Suprapubic skin (tissue), 4 donors: ENCODE measurements at regions not wholly inside any gene's neighbourhood (a gene's known extent, or its start where the extent isn't known, plus 50 kb on each side); places are given as distances from the start of the nearest gene placed in this dataset.
"Not testable (repeated sequence)": the region's sequence is repeated elsewhere in the genome, so short reads cannot be mapped to it uniquely, and the experiment has no call there.

Source experiments
- DNase-seq, 2 donors: peaks; one replicate each; pipeline ENCODE4 v3.0.0-alpha.2; 2019; ENCODE audit warnings: low spot score in 2 of 2
- H3K27ac ChIP-seq: fragments of 200-600 bp; sonication (generic); one replicate; pipeline ENCODE4 v1.5.1; 2019
- H3K27me3 ChIP-seq: fragments of 200-600 bp; sonication (generic); one replicate; pipeline ENCODE4 v1.5.1; 2019
- H3K36me3 ChIP-seq: fragments of 200-600 bp; sonication (generic); one replicate; pipeline ENCODE4 v1.5.1; 2019
- H3K4me1 ChIP-seq: fragments of 200-600 bp; sonication (generic); one replicate; pipeline ENCODE4 v1.5.1; 2019
- H3K4me3 ChIP-seq: fragments of 200-600 bp; sonication (generic); one replicate; pipeline ENCODE4 v1.5.1; 2019; ENCODE audit warnings: mild to moderate bottlenecking
- H3K9me3 ChIP-seq: fragments of 200-600 bp; sonication (generic); one replicate; pipeline ENCODE4 v1.5.1; 2019
- EP300 ChIP-seq: sonication (generic); formaldehyde crosslinking; IDR thresholded peaks from one replicate; pipeline ENCODE4 v1.6.1; 2017; ENCODE audit warnings: antibody characterized with exemption
- POLR2A ChIP-seq, 2 donors: fragments of 450-650 bp; IDR thresholded peaks; one replicate each; pipeline ENCODE4 v1.6.1; 2017; ENCODE audit warnings: antibody characterized with exemption in 2 of 2, mild to moderate bottlenecking in 2 of 2, moderate library complexity in 2 of 2
- POLR2AphosphoS5 ChIP-seq, 3 donors: sonication (generic); formaldehyde crosslinking; IDR thresholded peaks; one replicate each; pipeline ENCODE4 v1.6.1; 2017; ENCODE audit warnings: antibody characterized with exemption in 3 of 3
- WGBS: methylation state at CpG from one replicate; pipeline ENCODE4 v1.1.5; 2018; 5-methylcytosine and 5-hydroxymethylcytosine counted together
- TF ChIP-seq, protein P1 (sequence below), 2 donors: fragments of 200-600 bp in 1 of 2; fragments of 450-650 bp in 1 of 2; sonication (generic) in 1 of 2; IDR thresholded peaks; one replicate each; pipeline ENCODE4 v1.5.1; 2016 to 2019; ENCODE audit warnings: antibody characterized with exemption in 2 of 2, mild to moderate bottlenecking in 1 of 2, moderate library complexity in 1 of 2

DNA sequence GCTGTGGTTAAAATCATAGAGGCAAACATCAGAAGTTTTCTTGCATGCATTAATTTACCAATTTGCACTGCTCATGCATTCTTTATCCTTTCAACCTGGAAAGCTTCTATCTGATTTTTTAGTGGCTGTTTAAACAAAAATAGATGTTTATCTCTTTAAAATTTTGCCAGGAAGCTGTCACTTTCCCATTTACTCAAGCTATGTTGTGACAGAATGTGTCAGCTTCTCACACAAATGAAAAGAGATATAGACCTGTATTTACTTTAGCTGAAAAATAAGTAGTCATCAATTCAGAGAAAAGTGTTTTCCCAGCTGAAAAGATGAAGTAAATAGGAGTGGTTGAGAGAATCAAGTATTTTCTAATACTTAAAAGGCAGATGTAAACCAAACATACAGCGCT lies 872.8 kb downstream of the DACH1 start:
- Histone ChIP-seq H3K27ac (no peak overlapping the region), H3K27me3 (no peaks in the 10 kb centered on the region), H3K9me3 (no peaks in the 10 kb centered on the region), H3K4me1 (no peaks in the 10 kb centered on the region), H3K36me3 (no peaks in the 10 kb centered on the region), H3K4me3 (no peak overlapping the region)
- WGBS: 42% methylated on average over 1 of the region's 1 CpG
- no peak for DNase-seq
- TF ChIP-seq POLR2AphosphoS5 (IDR thresholded peaks at IDR 0.05) (no peak), POLR2A (IDR thresholded peaks at IDR 0.05) (no peak), EP300 (no peak)
- TF ChIP-seq, protein P1, sequence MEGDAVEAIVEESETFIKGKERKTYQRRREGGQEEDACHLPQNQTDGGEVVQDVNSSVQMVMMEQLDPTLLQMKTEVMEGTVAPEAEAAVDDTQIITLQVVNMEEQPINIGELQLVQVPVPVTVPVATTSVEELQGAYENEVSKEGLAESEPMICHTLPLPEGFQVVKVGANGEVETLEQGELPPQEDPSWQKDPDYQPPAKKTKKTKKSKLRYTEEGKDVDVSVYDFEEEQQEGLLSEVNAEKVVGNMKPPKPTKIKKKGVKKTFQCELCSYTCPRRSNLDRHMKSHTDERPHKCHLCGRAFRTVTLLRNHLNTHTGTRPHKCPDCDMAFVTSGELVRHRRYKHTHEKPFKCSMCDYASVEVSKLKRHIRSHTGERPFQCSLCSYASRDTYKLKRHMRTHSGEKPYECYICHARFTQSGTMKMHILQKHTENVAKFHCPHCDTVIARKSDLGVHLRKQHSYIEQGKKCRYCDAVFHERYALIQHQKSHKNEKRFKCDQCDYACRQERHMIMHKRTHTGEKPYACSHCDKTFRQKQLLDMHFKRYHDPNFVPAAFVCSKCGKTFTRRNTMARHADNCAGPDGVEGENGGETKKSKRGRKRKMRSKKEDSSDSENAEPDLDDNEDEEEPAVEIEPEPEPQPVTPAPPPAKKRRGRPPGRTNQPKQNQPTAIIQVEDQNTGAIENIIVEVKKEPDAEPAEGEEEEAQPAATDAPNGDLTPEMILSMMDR (IDR thresholded peaks at IDR 0.05): no peak

DNA sequence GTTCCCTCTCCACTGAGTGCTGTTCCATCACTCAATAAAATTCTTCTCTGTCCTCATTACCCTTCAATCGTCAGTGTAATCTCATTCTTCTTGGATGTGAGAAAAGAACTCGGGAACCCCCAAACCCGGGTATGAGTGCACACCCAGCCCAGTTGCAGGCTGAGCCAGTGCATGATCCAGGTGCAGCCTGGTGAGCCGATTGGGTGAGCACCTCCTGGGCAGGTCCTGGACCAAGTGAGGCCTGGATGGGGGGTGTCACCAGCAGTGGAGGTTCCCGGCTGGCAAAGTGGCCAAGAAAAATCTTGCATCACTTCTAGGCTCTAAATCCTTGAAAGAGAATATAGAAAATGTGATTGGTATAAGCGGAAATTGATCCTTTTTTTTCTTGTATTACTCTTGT lies 878.8 kb upstream of the KLHL1 start:
- Histone ChIP-seq H3K27ac (no peak overlapping the region), H3K36me3 (no peaks in the 10 kb centered on the region), H3K27me3 (no peaks in the 10 kb centered on the region), H3K9me3 (no peaks in the 10 kb centered on the region), H3K4me3 (no peak overlapping the region), H3K4me1 (no peaks in the 10 kb centered on the region)
- DNase-seq: no peak
- TF ChIP-seq, protein P1 (IDR thresholded peaks at IDR 0.05): no peak
- WGBS: 92% methylated on average over 6 of the region's 6 CpGs

DNA sequence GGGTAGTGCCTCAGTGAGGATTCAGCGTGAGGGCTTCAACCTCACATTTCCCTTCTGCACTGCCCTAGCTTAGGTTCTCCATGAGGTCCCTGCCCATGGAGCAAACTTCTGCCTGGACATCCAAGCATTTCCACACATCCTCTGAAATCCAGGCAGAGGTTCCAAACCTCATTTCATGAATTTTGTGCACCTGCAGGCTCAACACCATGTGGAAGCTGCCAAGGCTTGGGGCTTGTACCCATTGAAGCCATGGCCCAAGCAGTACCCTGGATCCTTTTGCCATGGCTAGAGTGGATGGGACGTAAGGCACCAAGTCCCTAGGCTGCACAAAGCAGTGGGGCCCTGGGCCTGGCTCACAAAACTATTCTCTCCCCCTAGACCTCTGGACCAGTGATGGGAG lies 877.1 kb upstream of the KLHL1 start:
- WGBS: 88% methylated on average over 2 of the region's 2 CpGs
- no peak for DNase-seq
- Histone ChIP-seq H3K27me3 (no peaks in the 10 kb centered on the region), H3K36me3 (no peaks in the 10 kb centered on the region), H3K4me1 (no peaks in the 10 kb centered on the region), H3K27ac (no peak overlapping the region), H3K9me3 (no peaks in the 10 kb centered on the region), H3K4me3 (no peak overlapping the region)
- TF ChIP-seq, protein P1 (IDR thresholded peaks at IDR 0.05): no peak
- no peak for TF ChIP-seq POLR2AphosphoS5 (IDR thresholded peaks at IDR 0.05)
- TF ChIP-seq EP300: no peak

DNA sequence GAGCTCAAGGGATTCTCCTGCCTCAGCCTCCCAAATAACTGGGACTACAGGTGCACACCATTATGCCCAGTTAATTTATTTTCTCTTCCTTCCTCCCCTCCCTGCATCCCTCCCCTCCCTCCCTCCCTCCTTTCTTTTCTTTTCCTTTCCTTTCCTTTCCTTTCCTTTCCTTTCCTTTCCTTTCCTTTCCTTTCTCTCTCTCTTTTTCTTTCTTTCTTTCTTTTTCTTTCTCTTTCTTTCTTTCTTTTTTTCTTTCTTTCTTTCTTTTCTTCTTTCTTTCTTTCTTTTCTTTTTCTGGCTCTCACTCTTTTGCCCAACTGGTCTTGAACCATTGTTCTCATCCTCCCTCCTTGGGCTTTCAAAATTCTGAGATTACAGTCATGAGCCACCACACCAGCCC lies 873.0 kb upstream of the KLHL1 start:
- H3K9me3 ChIP-seq, DNase-seq, H3K4me3 ChIP-seq, H3K36me3 ChIP-seq, H3K4me1 ChIP-seq, H3K27ac ChIP-seq, H3K27me3 ChIP-seq: not testable (repeated sequence)

DNA sequence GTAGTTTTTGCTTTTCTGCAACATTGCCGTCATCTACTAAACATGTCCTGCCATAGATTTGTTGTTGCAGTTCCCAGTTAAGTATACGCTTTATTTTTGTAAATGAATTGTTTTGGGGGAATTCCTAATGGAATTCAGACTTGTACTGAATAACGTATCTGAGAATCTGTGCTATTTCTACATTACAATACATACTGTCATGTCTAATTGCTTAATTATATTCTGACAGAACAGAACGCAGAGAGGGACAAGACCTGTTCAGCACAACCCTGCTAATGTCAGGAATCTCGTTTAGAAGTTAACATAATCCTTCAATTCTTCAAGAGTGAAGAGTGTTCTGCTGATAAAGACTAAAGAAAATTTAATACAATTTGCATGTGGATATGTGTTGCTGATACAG lies 861.1 kb upstream of the KLHL1 start:
- H3K27ac ChIP-seq: no peak overlapping the region
- TF ChIP-seq POLR2AphosphoS5 (IDR thresholded peaks at IDR 0.05) (no peak), POLR2A (IDR thresholded peaks at IDR 0.05) (no peak), EP300 (no peak)
- TF ChIP-seq, protein P1 (IDR thresholded peaks at IDR 0.05): no peak
- H3K9me3 ChIP-seq: no peaks in the 10 kb centered on the region

DNA sequence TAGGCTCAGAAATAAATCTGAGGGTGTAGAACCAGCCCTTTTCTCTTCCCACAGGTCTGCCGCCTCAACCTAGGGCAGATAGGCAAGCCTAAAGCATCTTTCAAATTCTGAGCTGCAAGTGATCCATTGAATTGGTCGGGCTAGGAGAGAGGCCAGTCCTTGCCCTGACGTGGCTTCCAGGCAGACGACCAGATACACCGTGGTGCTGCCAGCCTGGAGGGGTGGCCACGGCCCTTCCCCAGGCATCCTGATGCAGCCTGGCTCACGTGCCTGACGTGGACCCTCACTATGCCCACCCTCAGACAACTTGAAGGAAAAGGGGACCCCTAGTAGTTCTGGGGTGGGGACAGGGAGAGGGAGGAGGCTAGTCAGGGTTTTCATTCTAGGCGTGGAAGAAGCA lies 859.3 kb upstream of the KLHL1 start:
- no peaks in the 10 kb centered on the region for H3K4me1 ChIP-seq
- H3K27ac ChIP-seq: no peak overlapping the region
- 81% methylated on average over 4 of the region's 9 CpGs for WGBS
- TF ChIP-seq EP300 (no peak), POLR2A (IDR thresholded peaks at IDR 0.05) (no peak), POLR2AphosphoS5 (IDR thresholded peaks at IDR 0.05) (no peak)
- TF ChIP-seq, protein P1 (IDR thresholded peaks at IDR 0.05): no peak
- no peaks in the 10 kb centered on the region for H3K27me3 ChIP-seq
- no peak for DNase-seq
- H3K9me3 ChIP-seq: no peaks in the 10 kb centered on the region
- H3K4me3 ChIP-seq: no peak overlapping the region
- H3K36me3 ChIP-seq: no peaks in the 10 kb centered on the region

More for the DNA sequence above, 861.1 kb upstream of the KLHL1 start:
- Histone ChIP-seq H3K36me3 (no peaks in the 10 kb centered on the region), H3K4me3 (no peak overlapping the region), H3K27me3 (no peaks in the 10 kb centered on the region), H3K4me1 (no peaks in the 10 kb centered on the region)
- no peak for DNase-seq
- 40% methylated on average over 5 of the region's 5 CpGs for WGBS
